ENCODE measurements at regions not wholly inside any gene's neighbourhood (a gene's known extent, or its start where the extent isn't known, plus 50 kb on each side); places are given as distances from the start of the nearest gene placed in this dataset.

- no peak for TF ChIP-seq CTCF (IDR thresholded peaks at IDR 0.05; ENCODE audit: low read depth, low read length, missing control alignments)
- no peak for DNase-seq (ENCODE audit: low read depth)
- no peak overlapping the region for H3K4me3 ChIP-seq (ENCODE audit: low read depth, low read length)
Observed at GRCh38 chr7:26438078-26438477, 146.4 kb downstream of the SNX10 start.

- no peak overlapping the region for H3K4me3 ChIP-seq (ENCODE audit: low read depth, low read length)
- no peak for DNase-seq (ENCODE audit: low read depth)
- no peak for TF ChIP-seq CTCF (IDR thresholded peaks at IDR 0.05; ENCODE audit: low read depth, low read length, missing control alignments)
Observed at GRCh38 chr7:26439521-26440232, 148.0 kb downstream of the SNX10 start.

- DNase-seq (ENCODE audit: low read depth) = no peak
- H3K4me3 ChIP-seq (ENCODE audit: low read depth, low read length) = no peak overlapping the region
- no peak for TF ChIP-seq CTCF (IDR thresholded peaks at IDR 0.05; ENCODE audit: low read depth, low read length, missing control alignments)
Observed at GRCh38 chr7:26440233-26441001, 148.8 kb downstream of the SNX10 start.

- H3K4me3 ChIP-seq (ENCODE audit: low read depth, low read length) = no peak overlapping the region
- no peak for DNase-seq (ENCODE audit: low read depth)
- no peak for TF ChIP-seq CTCF (IDR thresholded peaks at IDR 0.05; ENCODE audit: low read depth, low read length, missing control alignments)
Observed at GRCh38 chr7:26441002-26441521, 149.4 kb downstream of the SNX10 start.

- no peak overlapping the region for H3K4me3 ChIP-seq (ENCODE audit: low read depth, low read length)
- no peak for TF ChIP-seq CTCF (IDR thresholded peaks at IDR 0.05; ENCODE audit: low read depth, low read length, missing control alignments)
- DNase-seq (ENCODE audit: low read depth) = no peak
Observed at GRCh38 chr7:26441611-26442277, 150.1 kb downstream of the SNX10 start.

GRCh38 chr7:26443006-26443405, 151.3 kb downstream of the SNX10 start:
- no peak for DNase-seq (ENCODE audit: low read depth)
- H3K4me3 ChIP-seq (ENCODE audit: low read depth, low read length) = no peak overlapping the region
- TF ChIP-seq CTCF (IDR thresholded peaks at IDR 0.05; ENCODE audit: low read depth, low read length, missing control alignments) = no peak
